ENCODE measurements at regions not wholly inside any gene's neighbourhood (a gene's known extent, or its start where the extent isn't known, plus 50 kb on each side); places are given as distances from the start of the nearest gene placed in this dataset.

- no peaks in the 10 kb centered on the region for H3K79me2 ChIP-seq (replicated peaks; ENCODE audit: insufficient read depth, low read length)
- no peaks in the 10 kb centered on the region for H3F3A ChIP-seq (ENCODE audit: insufficient read depth, low read length, poor library complexity, severe bottlenecking)
- no peak overlapping the region for H3K27ac ChIP-seq (ENCODE audit: low read length)
- H3K9me3 ChIP-seq (ENCODE audit: low read length): no peaks in the 10 kb centered on the region
- no peaks in the 10 kb centered on the region for H4K20me1 ChIP-seq (ENCODE audit: insufficient read depth)
- no peaks in the 10 kb centered on the region for H3K36me3 ChIP-seq (ENCODE audit: insufficient read depth, low read length)
- H2AFZ ChIP-seq (ENCODE audit: low read depth, low read length): no peak overlapping the region
- no peak overlapping the region for H3K4me2 ChIP-seq (ENCODE audit: low read length)
- no peak for TF ChIP-seq REST (IDR thresholded peaks at IDR 0.05; ENCODE audit: borderline replicate concordance)
- no peak for TF ChIP-seq MXI1 (conservative IDR thresholded peaks at IDR 0.05; ENCODE audit: poor library complexity, severe bottlenecking)
- TF ChIP-seq TAF1 (IDR thresholded peaks at IDR 0.05; ENCODE audit: low read depth): no peak
- no peak for TF ChIP-seq POLR2AphosphoS5 (IDR thresholded peaks at IDR 0.05)
- H3K9ac ChIP-seq (ENCODE audit: low read length): no peak overlapping the region
- no peak overlapping the region for H3K4me3 ChIP-seq (ENCODE audit: low read length)
- H3K9me2 ChIP-seq (ENCODE audit: insufficient read depth, low read length): no peaks in the 10 kb centered on the region
- no peaks in the 10 kb centered on the region for H3K27me3 ChIP-seq (ENCODE audit: insufficient read depth, low read depth, low read length)
Observed at GRCh38 chr17:74009056-74009625, 194.3 kb upstream of the RPL38 start.

GRCh38 chr17:74010903-74011302 is 192.6 kb upstream of the RPL38 start:
- H3K27me3 ChIP-seq (ENCODE audit: insufficient read depth, low read depth, low read length): no peaks in the 10 kb centered on the region
- TF ChIP-seq POLR2AphosphoS5 (IDR thresholded peaks at IDR 0.05): no peak
- no peak for TF ChIP-seq EP300 (conservative IDR thresholded peaks at IDR 0.05; ENCODE audit: poor library complexity, severe bottlenecking)
- TF ChIP-seq MXI1 (conservative IDR thresholded peaks at IDR 0.05; ENCODE audit: poor library complexity, severe bottlenecking): no peak
- no peak for TF ChIP-seq RAD21 (conservative IDR thresholded peaks at IDR 0.05)
- H3K9me2 ChIP-seq (ENCODE audit: insufficient read depth, low read length): no peaks in the 10 kb centered on the region
- H2AFZ ChIP-seq (ENCODE audit: low read depth, low read length): no peak overlapping the region
- no peak overlapping the region for H3K9ac ChIP-seq (ENCODE audit: low read length)
- H3K27ac ChIP-seq (ENCODE audit: low read length): no peak overlapping the region
- no peak overlapping the region for H3K4me3 ChIP-seq (ENCODE audit: low read length)
- H3K4me2 ChIP-seq (ENCODE audit: low read length): no peak overlapping the region
- H3K79me2 ChIP-seq (replicated peaks; ENCODE audit: insufficient read depth, low read length): no peaks in the 10 kb centered on the region
- no peaks in the 10 kb centered on the region for H4K20me1 ChIP-seq (ENCODE audit: insufficient read depth)
- no peaks in the 10 kb centered on the region for H3F3A ChIP-seq (ENCODE audit: insufficient read depth, low read length, poor library complexity, severe bottlenecking)
- no peaks in the 10 kb centered on the region for H3K36me3 ChIP-seq (ENCODE audit: insufficient read depth, low read length)
- H3K9me3 ChIP-seq (ENCODE audit: low read length): no peaks in the 10 kb centered on the region

- Histone ChIP-seq H3F3A (ENCODE audit: insufficient read depth, low read length, poor library complexity, severe bottlenecking) (no peaks in the 10 kb centered on the region), H3K9ac (ENCODE audit: low read length) (no peak overlapping the region), H3K4me3 (ENCODE audit: low read length) (no peak overlapping the region), H3K27me3 (ENCODE audit: insufficient read depth, low read depth, low read length) (no peaks in the 10 kb centered on the region), H3K79me2 (replicated peaks; ENCODE audit: insufficient read depth, low read length) (no peaks in the 10 kb centered on the region), H3K9me2 (ENCODE audit: insufficient read depth, low read length) (no peaks in the 10 kb centered on the region), H3K27ac (ENCODE audit: low read length) (no peak overlapping the region), H2AFZ (ENCODE audit: low read depth, low read length) (no peak overlapping the region), H3K9me3 (ENCODE audit: low read length) (no peaks in the 10 kb centered on the region), H3K36me3 (ENCODE audit: insufficient read depth, low read length) (no peaks in the 10 kb centered on the region), H3K4me2 (ENCODE audit: low read length) (no peak overlapping the region), H4K20me1 (ENCODE audit: insufficient read depth) (no peaks in the 10 kb centered on the region)
- TF ChIP-seq REST (IDR thresholded peaks at IDR 0.05; ENCODE audit: borderline replicate concordance) (no peak), CTCF (IDR thresholded peaks at IDR 0.05; ENCODE audit: poor library complexity, severe bottlenecking) (no peak), POLR2AphosphoS5 (IDR thresholded peaks at IDR 0.05) (no peak), EP300 (conservative IDR thresholded peaks at IDR 0.05; ENCODE audit: poor library complexity, severe bottlenecking) (no peak), RAD21 (conservative IDR thresholded peaks at IDR 0.05) (no peak), EZH2 (IDR thresholded peaks at IDR 0.05; ENCODE audit: borderline replicate concordance, insufficient read depth, low read length, poor library complexity, severe bottlenecking) (no peak), TAF1 (IDR thresholded peaks at IDR 0.05; ENCODE audit: low read depth) (no peak), MXI1 (conservative IDR thresholded peaks at IDR 0.05; ENCODE audit: poor library complexity, severe bottlenecking) (no peak), SMC3 (conservative IDR thresholded peaks at IDR 0.05; ENCODE audit: poor library complexity) (no peak)
Observed at GRCh38 chr17:74011966-74012365, 191.5 kb upstream of the RPL38 start.

Data from neural cell (in vitro differentiated cells).